Breast epithelium (tissue), 3 donors: ENCODE measurements at regions not wholly inside any gene's neighbourhood (a gene's known extent, or its start where the extent isn't known, plus 50 kb on each side); places are given as distances from the start of the nearest gene placed in this dataset.

Experiments
- POLR2A ChIP-seq: fragments of 450-650 bp; IDR thresholded peaks from one replicate; pipeline ENCODE4 v1.6.1; 2016; ENCODE audit warnings: antibody characterized with exemption, mild to moderate bottlenecking, moderate library complexity
- POLR2AphosphoS5 ChIP-seq, 3 donors: sonication (generic); formaldehyde crosslinking; IDR thresholded peaks; one replicate each; pipeline ENCODE4 v1.6.1; 2017; ENCODE audit warnings: antibody characterized with exemption in 3 of 3
- TF ChIP-seq, protein P1 (sequence below), 3 donors: fragments of 450-650 bp; IDR thresholded peaks; one replicate each; pipeline ENCODE4 v1.5.1; 2016 to 2017; ENCODE audit warnings: antibody characterized with exemption in 3 of 3, mild to moderate bottlenecking in 3 of 3, moderate library complexity in 3 of 3

DNA sequence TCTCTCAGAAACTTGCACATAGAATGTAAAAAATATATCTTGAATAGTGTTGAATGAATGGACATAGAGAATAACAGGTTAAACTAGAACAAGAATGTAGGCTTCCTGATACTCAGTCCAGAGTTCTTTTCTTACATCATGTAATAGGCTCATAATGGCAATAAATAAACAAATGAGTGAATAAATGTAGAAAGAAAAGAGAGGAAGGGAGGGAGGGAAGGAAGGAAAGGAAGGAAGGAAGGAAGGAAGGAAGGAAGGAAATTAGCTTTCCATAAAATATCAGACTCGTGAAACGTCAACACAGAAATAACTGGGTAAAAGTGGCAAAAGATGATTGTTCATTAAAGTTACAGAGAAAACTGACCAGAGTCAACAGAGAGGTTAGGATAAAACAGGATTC is 2001.0 kb downstream of the LRRC4C start:
- TF ChIP-seq, protein P1, sequence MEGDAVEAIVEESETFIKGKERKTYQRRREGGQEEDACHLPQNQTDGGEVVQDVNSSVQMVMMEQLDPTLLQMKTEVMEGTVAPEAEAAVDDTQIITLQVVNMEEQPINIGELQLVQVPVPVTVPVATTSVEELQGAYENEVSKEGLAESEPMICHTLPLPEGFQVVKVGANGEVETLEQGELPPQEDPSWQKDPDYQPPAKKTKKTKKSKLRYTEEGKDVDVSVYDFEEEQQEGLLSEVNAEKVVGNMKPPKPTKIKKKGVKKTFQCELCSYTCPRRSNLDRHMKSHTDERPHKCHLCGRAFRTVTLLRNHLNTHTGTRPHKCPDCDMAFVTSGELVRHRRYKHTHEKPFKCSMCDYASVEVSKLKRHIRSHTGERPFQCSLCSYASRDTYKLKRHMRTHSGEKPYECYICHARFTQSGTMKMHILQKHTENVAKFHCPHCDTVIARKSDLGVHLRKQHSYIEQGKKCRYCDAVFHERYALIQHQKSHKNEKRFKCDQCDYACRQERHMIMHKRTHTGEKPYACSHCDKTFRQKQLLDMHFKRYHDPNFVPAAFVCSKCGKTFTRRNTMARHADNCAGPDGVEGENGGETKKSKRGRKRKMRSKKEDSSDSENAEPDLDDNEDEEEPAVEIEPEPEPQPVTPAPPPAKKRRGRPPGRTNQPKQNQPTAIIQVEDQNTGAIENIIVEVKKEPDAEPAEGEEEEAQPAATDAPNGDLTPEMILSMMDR (IDR thresholded peaks at IDR 0.05), result no peak
- no peak for TF ChIP-seq POLR2A
- TF ChIP-seq POLR2AphosphoS5 (IDR thresholded peaks at IDR 0.05), result no peak
